ENCODE measurements at regions not wholly inside any gene's neighbourhood (a gene's known extent, or its start where the extent isn't known, plus 50 kb on each side); places are given as distances from the start of the nearest gene placed in this dataset.
"Not testable (repeated sequence)": the region's sequence is repeated elsewhere in the genome, so short reads cannot be mapped to it uniquely, and the experiment has no call there.

- DNase-seq (ENCODE audit: low read depth, low spot score), result not testable (repeated sequence)
Observed at GRCh38 chr20:30660982-30661381, 596.5 kb upstream of the DEFB115 start.

GRCh38 chr20:30668418-30668817 is 589.0 kb upstream of the DEFB115 start:
- DNase-seq (ENCODE audit: low read depth, low spot score), result not testable (repeated sequence)

- DNase-seq (ENCODE audit: low read depth, low spot score), result not testable (repeated sequence)
Observed at GRCh38 chr20:30669330-30670029, 588.0 kb upstream of the DEFB115 start.

- DNase-seq (ENCODE audit: low read depth, low spot score), result peak; percentile 2
Observed at GRCh38 chr20:30671120-30671519, 586.3 kb upstream of the DEFB115 start.

DNA sequence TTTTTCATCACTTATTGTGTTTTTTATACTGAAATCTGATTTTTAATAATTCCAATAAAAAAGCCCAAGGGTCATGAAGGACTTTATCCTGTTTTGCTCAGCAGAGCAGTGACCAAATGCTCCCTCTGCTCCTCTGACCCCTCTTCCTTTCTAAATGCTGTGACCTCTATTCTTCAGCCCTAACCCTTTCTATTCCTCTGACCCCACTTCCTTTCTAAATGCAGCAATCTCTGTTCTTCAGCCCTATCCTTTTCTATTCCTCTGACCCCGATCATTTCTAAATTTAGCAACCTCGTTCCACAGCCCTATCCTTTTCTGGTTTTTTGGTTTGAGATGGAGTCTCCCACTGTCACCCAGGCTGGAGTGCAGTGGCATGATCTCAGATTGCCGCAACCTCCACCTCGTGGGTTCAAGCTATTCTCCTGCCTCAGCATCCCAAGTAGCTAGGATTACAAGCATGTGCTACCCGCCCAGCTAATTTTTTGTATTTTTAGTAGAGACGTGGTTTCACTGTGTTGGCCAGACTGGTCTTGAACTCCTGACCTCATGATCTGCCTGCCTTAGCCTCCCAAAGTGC is 581.4 kb upstream of the DEFB115 start:
- DNase-seq (ENCODE audit: low read depth, low spot score), result not testable (repeated sequence)

DNA sequence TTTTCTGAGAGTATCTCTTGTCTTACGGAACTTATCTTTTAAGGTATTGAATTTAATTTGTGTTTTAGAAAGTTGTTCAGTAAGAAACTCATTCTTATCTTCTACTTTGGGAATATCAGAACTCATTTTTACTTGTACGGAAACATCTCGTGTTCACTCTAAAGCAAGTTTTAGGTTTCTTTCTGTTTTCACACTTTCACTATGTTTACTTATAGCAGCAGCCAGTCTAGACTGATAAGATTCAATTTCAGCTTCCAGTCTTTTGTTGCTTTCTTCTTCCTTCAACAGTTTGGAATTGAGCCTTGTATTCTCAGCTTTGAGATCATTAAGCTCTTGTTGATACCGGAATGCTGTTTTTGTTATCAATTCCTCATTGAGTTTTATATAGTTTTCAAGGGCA is 575.2 kb upstream of the DEFB115 start:
- not testable (repeated sequence) for DNase-seq (ENCODE audit: low read depth, low spot score)

GRCh38 chr20:30712861-30713260 is 544.6 kb upstream of the DEFB115 start:
- DNase-seq (ENCODE audit: low read depth, low spot score), result not testable (repeated sequence)

DNA sequence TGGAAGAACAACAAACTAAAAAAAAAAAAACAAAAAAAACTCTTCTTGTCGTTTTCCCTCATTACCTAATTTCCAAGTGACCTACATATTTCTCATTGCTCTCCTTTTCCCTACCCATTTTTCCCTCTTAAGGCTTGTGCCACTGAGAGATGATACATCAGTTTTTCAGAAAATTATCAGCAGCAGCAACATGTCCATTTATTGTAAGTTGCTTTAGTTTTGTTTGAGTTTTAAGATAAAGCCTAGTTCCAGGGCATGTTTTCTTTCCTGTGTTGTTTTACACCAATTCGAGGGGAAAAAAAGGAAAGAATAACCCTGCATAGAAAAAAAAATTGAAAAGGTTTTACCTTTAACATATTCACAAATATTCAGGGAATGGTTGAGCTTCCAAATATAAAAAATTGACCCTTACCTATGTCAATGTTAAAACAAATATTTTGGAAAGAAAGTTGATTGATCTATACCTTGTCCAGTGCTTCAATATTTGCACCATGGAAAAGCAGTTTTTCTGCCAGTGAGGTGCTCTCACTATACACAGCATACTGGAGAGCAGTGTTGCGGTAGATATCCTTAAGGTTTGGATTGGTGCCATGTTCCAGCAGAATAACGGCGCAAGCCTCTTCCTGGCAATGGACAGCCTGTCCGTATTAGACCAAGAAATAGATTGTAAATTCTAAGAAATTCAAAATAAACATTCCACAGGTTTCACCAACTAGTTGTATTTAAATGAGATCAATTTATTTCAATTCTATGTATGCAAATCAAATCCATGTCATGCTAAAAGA is 537.9 kb upstream of the DEFB115 start:
- not testable (repeated sequence) for DNase-seq (ENCODE audit: low read depth, low spot score)

GRCh38 chr20:30723511-30723910 is 534.0 kb upstream of the DEFB115 start:
- DNase-seq (ENCODE audit: low read depth, low spot score), result not testable (repeated sequence)

DNA sequence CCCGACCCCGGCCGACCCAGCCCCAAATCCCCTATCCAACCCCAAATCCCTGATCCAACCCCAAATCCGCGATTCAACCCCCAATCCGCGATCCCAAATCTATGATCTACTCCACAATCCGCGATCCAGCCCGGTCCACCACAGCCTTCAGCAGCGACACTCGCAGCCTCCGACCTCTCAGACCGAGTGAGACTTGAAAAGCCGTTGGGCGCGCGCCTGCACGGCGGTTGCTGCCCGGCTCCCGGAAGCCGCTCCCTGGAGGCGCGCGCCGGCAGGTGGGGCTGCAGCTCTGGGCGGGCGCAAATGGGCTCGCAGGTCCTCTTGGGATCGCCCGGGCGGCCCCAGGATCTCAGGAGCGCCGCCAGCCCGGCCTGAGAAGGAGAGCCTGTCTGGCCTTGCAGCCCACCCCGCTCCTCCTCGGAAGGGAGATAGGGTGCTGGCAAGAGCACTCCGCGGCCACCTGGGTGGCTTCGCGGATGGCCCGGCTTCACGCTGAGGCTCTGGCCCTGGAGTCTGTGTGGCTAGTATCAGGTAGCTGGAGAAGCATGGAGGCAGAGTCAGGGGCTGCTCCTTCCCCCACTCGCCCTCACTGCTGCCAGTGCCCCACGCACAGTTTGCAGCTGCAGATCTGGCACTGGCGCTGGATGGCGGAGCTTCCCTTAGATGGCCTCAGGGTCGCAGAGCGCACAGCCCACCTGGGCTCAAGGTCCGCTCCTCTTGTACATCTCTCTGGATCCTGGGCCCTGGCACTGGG is 533.4 kb upstream of the DEFB115 start:
- not testable (repeated sequence) for DNase-seq (ENCODE audit: low read depth, low spot score)

DNA sequence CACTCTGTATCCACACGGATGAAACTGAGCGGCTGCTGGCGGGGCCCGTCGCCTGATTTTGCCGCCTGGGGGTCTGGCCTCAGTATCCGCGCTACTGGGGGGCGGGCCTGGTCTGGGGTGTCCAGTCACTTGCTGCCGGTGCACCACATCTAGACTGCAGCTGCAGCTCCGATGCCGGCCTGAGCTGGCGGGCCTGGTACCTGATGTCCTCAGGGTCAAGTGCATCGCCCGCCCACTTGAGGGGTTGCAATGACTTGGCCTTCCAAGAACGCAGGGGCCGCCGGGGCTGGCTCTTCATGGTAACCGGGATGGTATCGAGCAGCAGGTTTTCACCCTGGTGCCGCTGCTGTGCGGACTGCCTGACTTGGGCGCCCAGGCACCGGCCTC is 532.8 kb upstream of the DEFB115 start:
- not testable (repeated sequence) for DNase-seq (ENCODE audit: low read depth, low spot score)

- DNase-seq (ENCODE audit: low read depth, low spot score), result not testable (repeated sequence)
Observed at GRCh38 chr20:30725188-30725587, 532.3 kb upstream of the DEFB115 start.

DNA sequence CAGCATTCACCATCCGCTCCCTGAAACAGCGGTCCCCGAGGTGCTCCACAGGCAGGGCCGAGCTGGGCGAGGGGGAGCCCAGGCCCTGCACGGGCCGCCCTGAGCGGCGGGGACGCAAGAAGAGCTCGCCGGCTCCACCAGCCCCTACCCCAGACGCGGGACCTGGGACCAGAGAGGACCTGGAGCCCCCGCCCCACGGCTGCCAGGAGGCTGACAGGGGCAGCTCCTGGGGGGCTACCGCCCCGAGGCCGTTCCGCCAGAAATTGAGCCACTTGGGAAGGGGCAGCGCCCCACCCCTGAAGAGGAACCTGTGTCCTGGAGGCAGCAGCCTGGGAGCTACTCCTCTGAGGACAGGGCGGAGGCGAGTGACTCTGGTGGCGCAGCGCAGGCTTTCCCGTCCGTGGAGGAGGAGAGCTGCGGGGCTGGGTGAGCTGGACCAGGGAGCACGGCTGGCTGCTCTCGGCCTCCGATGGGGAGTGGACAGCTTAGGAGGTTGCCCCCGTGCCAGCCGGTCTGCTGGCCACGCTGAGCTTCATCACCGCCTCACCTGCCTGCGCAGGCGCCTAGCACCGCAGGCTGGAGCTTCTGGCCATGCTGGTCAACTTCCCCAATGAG is 529.1 kb upstream of the DEFB115 start:
- not testable (repeated sequence) for DNase-seq (ENCODE audit: low read depth, low spot score)
